NCI-H2171 (cell line): ENCODE measurements at regions not wholly inside any gene's neighbourhood (a gene's known extent, or its start where the extent isn't known, plus 50 kb on each side); places are given as distances from the start of the nearest gene placed in this dataset.

Experiments
- DNase-seq: peaks from one replicate; lab custom pipeline; 2025; lab: John Stamatoyannopoulos, UW

GRCh38 chr4:178412455-178412854 lies 970.2 kb upstream of the AGA start:
- no peak for DNase-seq

- no peak for DNase-seq
Measured at GRCh38 chr4:178414042-178414441, 971.8 kb upstream of the AGA start.

GRCh38 chr4:178414881-178415446 lies 972.7 kb upstream of the AGA start:
- DNase-seq, result no peak

- DNase-seq, result no peak
Measured at GRCh38 chr4:178415925-178416324, 973.7 kb upstream of the AGA start.

GRCh38 chr4:178423366-178423765 lies 981.1 kb upstream of the AGA start:
- no peak for DNase-seq

- DNase-seq, result no peak
Measured at GRCh38 chr4:178426871-178427270, 984.6 kb upstream of the AGA start.

- no peak for DNase-seq
Measured at GRCh38 chr4:178427663-178428062, 985.4 kb upstream of the AGA start.

GRCh38 chr4:178448372-178449035 lies 1006.3 kb upstream of the AGA start:
- peak; percentile 2 for DNase-seq

- DNase-seq, result no peak
Measured at GRCh38 chr4:178450614-178451013, 1008.4 kb upstream of the AGA start.

GRCh38 chr4:178453057-178453456 lies 1010.8 kb upstream of the AGA start:
- no peak for DNase-seq

- no peak for DNase-seq
Measured at GRCh38 chr4:178457286-178457685, 1015.0 kb upstream of the AGA start.

- no peak for DNase-seq
Measured at GRCh38 chr4:178462710-178463109, 1020.5 kb upstream of the AGA start.

- DNase-seq, result no peak
Measured at GRCh38 chr4:178463747-178464146, 1021.5 kb upstream of the AGA start.

GRCh38 chr4:178470996-178471784 lies 1029.0 kb upstream of the AGA start:
- DNase-seq, result no peak

GRCh38 chr4:178471994-178472393 lies 1029.8 kb upstream of the AGA start:
- DNase-seq, result no peak

- DNase-seq, result no peak
Measured at GRCh38 chr4:178480105-178480504, 1037.9 kb upstream of the AGA start.

GRCh38 chr4:178480881-178481280 lies 1038.6 kb upstream of the AGA start:
- no peak for DNase-seq

GRCh38 chr4:178481564-178481963 lies 1039.3 kb upstream of the AGA start:
- DNase-seq, result no peak

GRCh38 chr4:178523038-178523437 lies 1080.8 kb upstream of the AGA start:
- DNase-seq, result no peak

- DNase-seq, result no peak
Measured at GRCh38 chr4:178535939-178536579, 1093.8 kb upstream of the AGA start.

GRCh38 chr4:178553201-178553600 lies 1111.0 kb upstream of the AGA start:
- DNase-seq, result no peak

GRCh38 chr4:178554352-178554751 lies 1112.1 kb upstream of the AGA start:
- no peak for DNase-seq

GRCh38 chr4:178556796-178557195 lies 1114.6 kb upstream of the AGA start:
- no peak for DNase-seq
